DMS 273 (cell line): ENCODE measurements at regions not wholly inside any gene's neighbourhood (a gene's known extent, or its start where the extent isn't known, plus 50 kb on each side); places are given as distances from the start of the nearest gene placed in this dataset.

Experiments
- DNase-seq: peaks from one replicate; lab custom pipeline; 2025; ENCODE audit not compliant: unreplicated experiment; lab: John Stamatoyannopoulos, UW

- DNase-seq: no peak
Measured at GRCh38 chr1:78351551-78352216, 139.1 kb upstream of the PTGFR start.

GRCh38 chr1:78355656-78356055, 135.1 kb upstream of the PTGFR start:
- DNase-seq: no peak

- DNase-seq: no peak
Measured at GRCh38 chr1:78358165-78358564, 132.6 kb upstream of the PTGFR start.

GRCh38 chr1:78359666-78360065, 131.1 kb upstream of the PTGFR start:
- no peak for DNase-seq

- DNase-seq: no peak
Measured at GRCh38 chr1:78360584-78360983, 130.2 kb upstream of the PTGFR start.

GRCh38 chr1:78367700-78368099, 123.1 kb upstream of the PTGFR start:
- no peak for DNase-seq

- DNase-seq: no peak
Measured at GRCh38 chr1:78369546-78369945, 121.2 kb upstream of the PTGFR start.

GRCh38 chr1:78370356-78370755, 120.4 kb upstream of the PTGFR start:
- DNase-seq: no peak

GRCh38 chr1:78370779-78371482, 119.8 kb upstream of the PTGFR start:
- DNase-seq: no peak

GRCh38 chr1:78373676-78374075, 117.1 kb upstream of the PTGFR start:
- peak; percentile 1 for DNase-seq

GRCh38 chr1:78375996-78376395, 114.8 kb upstream of the PTGFR start:
- DNase-seq: no peak

GRCh38 chr1:78377356-78377928, 113.3 kb upstream of the PTGFR start:
- no peak for DNase-seq

GRCh38 chr1:78383923-78384322, 106.9 kb upstream of the PTGFR start:
- DNase-seq: no peak

- DNase-seq: no peak
Measured at GRCh38 chr1:78385744-78386462, 104.9 kb upstream of the PTGFR start.

GRCh38 chr1:78387201-78387600, 103.6 kb upstream of the PTGFR start:
- DNase-seq: no peak

- DNase-seq: no peak
Measured at GRCh38 chr1:78387871-78388270, 102.9 kb upstream of the PTGFR start.

GRCh38 chr1:78388275-78388674, 102.5 kb upstream of the PTGFR start:
- no peak for DNase-seq

GRCh38 chr1:78401148-78401547, 89.6 kb upstream of the PTGFR start:
- no peak for DNase-seq

- no peak for DNase-seq
Measured at GRCh38 chr1:78408192-78408591, 82.6 kb upstream of the PTGFR start.

- DNase-seq: no peak
Measured at GRCh38 chr1:78408810-78409209, 82.0 kb upstream of the PTGFR start.

GRCh38 chr1:78410643-78411042, 80.1 kb upstream of the PTGFR start:
- DNase-seq: no peak

GRCh38 chr1:78411707-78412106, 79.1 kb upstream of the PTGFR start:
- DNase-seq: no peak
